Thyroid gland (tissue), 4 donors: ENCODE measurements at regions not wholly inside any gene's neighbourhood (a gene's known extent, or its start where the extent isn't known, plus 50 kb on each side); places are given as distances from the start of the nearest gene placed in this dataset.

ENCODE experiments used
- POLR2A ChIP-seq, 2 donors: fragments of 450-650 bp; IDR thresholded peaks; one replicate each; pipeline ENCODE4 v1.6.1; 2017; ENCODE audit warnings: antibody characterized with exemption in 2 of 2, mild to moderate bottlenecking in 2 of 2, moderate library complexity in 1 of 2
- TF ChIP-seq, protein P1 (sequence below), 6 experiments: fragments of 200-600 bp in 3 of 6; fragments of 450-650 bp in 3 of 6; sonication (generic) in 3 of 6; IDR thresholded peaks; one replicate each; pipeline ENCODE4 v1.5.1; 2016 to 2019; ENCODE audit warnings: antibody characterized with exemption in 6 of 6, mild to moderate bottlenecking in 2 of 6, inconsistent platforms in 1 of 6, moderate library complexity in 1 of 6

DNA sequence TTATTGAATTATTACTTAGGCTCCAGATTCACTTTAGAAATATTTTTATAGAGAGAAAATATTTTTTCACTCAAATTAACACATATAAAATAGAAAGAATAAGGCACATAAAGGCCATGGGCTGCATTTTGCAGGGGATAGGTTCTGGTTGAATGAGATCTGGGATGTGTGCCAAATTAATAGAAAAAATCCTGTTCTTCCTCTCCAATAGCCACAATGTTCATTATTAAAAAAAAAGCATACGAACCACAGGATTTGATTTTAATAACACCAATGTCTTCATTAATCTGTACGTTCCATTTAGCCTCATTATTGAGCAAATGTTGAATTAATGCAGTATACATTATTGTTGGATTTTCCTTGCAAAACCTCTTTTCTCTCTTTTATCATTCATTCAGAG is 622.8 kb upstream of the AGTR1 start:
- TF ChIP-seq, protein P1, sequence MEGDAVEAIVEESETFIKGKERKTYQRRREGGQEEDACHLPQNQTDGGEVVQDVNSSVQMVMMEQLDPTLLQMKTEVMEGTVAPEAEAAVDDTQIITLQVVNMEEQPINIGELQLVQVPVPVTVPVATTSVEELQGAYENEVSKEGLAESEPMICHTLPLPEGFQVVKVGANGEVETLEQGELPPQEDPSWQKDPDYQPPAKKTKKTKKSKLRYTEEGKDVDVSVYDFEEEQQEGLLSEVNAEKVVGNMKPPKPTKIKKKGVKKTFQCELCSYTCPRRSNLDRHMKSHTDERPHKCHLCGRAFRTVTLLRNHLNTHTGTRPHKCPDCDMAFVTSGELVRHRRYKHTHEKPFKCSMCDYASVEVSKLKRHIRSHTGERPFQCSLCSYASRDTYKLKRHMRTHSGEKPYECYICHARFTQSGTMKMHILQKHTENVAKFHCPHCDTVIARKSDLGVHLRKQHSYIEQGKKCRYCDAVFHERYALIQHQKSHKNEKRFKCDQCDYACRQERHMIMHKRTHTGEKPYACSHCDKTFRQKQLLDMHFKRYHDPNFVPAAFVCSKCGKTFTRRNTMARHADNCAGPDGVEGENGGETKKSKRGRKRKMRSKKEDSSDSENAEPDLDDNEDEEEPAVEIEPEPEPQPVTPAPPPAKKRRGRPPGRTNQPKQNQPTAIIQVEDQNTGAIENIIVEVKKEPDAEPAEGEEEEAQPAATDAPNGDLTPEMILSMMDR (IDR thresholded peaks at IDR 0.05) = no peak
- TF ChIP-seq POLR2A (IDR thresholded peaks at IDR 0.05) = no peak
